Glomerular endothelial cell (primary cell): ENCODE measurements at regions not wholly inside any gene's neighbourhood (a gene's known extent, or its start where the extent isn't known, plus 50 kb on each side); places are given as distances from the start of the nearest gene placed in this dataset.

Experiments
- DNase-seq: peaks from one replicate; pipeline ENCODE4 v3.0.0-alpha.2; 2011; ENCODE audit warnings: low read depth, low spot score; ENCODE audit errors: extremely low read depth

DNA sequence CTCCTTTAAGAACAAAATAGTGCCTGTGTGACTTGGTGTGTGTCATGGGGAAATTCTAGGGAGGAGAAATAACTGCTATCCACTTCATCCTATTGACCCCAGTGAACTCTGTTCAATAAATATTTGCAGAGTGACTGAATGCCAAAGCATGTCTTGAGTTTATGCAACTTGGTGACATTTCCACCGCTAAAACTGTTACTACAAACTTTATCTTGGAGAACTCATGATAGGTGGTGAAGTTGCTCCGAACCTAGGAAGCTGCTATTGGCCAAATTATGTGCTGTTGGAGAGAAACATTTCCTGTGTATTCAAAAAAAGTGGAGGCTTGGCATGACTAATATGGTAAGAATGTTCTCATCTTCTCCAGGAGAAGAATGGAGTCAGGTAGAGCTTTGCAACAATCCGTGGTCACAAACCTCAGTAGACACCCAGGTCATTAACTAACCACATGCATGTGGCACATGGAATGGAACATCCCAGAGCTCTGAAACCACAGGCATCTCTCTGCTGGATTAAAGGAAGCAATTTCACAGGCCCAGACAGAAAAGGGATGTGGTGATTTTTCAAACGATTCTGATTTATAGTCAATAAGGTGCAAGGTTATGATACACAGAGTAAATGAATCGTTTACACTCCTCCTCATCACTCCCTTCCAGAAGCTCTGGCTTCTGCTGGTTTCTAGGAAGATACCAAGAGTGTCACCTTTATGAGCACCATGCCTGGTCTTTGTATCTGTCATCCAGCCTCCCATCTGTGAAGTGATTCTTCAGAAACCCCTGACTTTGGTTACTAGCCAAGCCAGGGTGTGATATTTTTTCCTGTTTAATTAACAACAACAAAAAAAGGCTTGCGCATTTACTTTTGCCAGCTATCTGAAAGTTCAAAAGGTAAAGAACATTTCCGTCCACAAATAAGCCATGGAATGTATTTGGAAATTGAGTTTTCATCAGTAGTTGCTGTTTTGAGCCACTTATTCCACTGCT is 361.1 kb downstream of the TGFB2 start:
- peak; percentile 68 for DNase-seq

- no peak for DNase-seq
These were observed 365.9 kb downstream of the TGFB2 start for GRCh38 chr1:218711001-218711400.

GRCh38 chr1:218711884-218712674 is 366.9 kb downstream of the TGFB2 start:
- DNase-seq: no peak

DNA sequence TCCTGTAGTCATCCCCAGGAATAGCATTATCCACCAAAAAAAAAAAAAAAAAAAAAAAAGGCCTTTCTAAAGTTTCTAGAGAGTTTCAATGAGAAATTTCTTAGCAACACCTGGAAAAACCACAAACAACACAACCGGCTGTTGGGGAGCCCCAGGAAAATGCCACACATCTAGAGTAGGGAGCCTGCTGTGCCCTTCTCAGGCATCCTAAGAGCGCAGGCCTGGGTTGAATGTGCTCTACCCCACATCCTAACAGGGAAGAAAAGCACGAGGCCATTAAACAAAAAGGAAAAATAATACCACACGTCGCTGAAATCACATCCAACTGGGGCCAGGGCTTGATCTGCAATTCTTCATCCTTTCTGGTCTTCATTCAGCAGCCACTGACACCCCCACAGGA is 367.5 kb downstream of the TGFB2 start:
- DNase-seq: no peak

GRCh38 chr1:218715961-218716669 is 371.0 kb downstream of the TGFB2 start:
- no peak for DNase-seq

- DNase-seq: no peak
These were observed 372.4 kb downstream of the TGFB2 start for GRCh38 chr1:218717575-218717974.

GRCh38 chr1:218718206-218718605 is 373.1 kb downstream of the TGFB2 start:
- DNase-seq: no peak

DNA sequence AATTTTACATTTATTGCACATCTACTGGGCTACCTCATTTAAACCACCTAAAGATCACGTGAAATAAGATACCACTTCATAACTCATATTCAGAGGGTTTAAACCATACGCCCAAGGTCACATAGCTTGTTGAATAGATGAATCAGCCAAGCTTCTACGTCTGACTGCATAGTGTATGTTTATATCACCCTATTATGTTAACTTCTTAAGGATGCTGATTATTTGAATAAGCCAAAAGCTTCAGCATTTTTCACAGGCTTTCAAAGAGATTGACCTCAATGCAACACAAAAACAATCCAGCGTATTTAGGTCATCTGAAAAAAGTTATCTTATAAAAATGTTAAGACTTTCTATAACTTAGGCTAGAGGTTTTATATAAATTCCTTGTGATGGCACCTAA is 373.8 kb downstream of the TGFB2 start:
- DNase-seq: no peak

- no peak for DNase-seq
These were observed 383.9 kb downstream of the TGFB2 start for GRCh38 chr1:218728898-218729565.

DNA sequence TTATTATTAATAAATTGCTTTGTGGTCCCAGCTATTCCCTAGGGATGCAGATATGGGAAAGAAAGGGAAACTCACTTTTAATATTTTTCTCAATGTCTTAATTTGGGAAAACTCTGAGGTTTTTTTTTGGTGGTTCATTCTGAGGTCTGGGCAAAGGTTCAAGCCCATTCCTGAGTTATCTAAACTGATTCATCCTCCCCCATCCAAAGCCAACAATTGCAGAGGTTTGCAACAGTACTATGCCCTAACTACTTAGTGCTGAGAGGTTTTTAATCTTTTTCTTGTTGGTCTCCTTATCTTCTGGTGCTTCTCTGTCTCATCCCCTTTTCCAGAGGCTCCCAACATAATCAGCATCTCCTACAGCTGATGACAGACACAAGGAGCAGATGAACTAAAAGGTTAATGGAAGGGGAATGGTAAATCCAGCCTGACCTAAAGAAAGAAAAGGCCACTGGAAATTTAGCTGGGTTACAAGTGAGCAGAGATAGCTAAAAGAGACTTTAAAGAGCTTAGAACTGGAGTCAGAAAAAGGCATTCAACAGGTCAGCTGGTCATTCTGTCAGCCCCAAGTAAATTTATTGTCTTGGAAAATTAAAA is 390.4 kb downstream of the TGFB2 start:
- DNase-seq: no peak

DNA sequence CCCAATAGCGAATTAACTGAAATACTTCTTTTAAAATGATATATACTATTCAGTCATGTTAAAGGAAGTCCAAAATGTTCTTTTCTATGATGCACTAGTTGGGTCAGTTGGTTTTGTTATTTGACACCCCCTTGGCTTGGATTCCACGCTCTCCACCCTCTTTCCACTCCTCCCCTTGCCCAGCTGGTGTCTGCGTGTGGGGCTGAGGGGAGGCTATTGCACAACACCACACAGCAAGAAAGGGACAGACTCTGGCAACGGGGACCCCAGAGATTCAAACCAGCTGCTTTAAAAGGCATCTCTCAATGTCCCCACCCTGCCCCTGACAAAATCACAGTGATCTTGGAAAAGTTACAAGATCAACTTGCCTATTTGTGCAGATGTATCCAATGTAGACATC is 394.3 kb downstream of the TGFB2 start:
- no peak for DNase-seq

GRCh38 chr1:218741852-218742251 is 396.7 kb downstream of the TGFB2 start:
- DNase-seq: no peak

GRCh38 chr1:218742467-218743262 is 397.5 kb downstream of the TGFB2 start:
- no peak for DNase-seq

DNA sequence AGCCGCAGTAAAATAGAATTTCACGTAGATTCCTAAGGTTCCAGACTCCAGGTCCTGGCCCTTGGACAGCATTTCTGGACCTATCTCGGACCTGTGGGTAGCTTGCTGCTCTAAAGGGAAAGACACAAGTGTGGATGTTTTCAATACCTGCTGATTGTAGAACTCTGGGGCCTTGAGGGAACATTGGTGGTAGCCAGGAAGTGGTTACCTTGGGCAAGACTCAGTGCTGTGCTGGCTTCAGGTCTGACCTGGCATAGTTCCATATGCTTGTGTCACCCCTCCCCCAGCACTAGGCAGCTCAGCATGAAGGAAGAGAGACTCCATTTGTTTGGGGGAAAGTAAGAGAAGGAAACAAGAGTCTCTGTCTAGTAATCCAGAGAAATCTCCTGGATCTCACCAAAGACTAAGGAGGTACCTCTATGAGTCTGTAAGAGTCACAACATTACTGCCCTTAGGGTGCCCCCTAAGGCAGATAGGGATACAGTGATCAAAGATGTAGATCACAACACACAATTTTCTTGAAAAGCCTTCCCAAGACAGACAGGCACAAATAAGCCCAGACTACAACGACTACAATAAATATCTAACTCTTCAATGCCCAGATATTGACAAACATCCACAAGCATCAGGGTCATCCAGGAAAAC is 398.8 kb downstream of the TGFB2 start:
- DNase-seq: no peak

GRCh38 chr1:218748071-218748470 is 402.9 kb downstream of the TGFB2 start:
- no peak for DNase-seq

GRCh38 chr1:218750216-218750970 is 405.3 kb downstream of the TGFB2 start:
- DNase-seq: no peak

- no peak for DNase-seq
These were observed 406.2 kb downstream of the TGFB2 start for GRCh38 chr1:218751208-218751948.
